ENCODE measurements at regions not wholly inside any gene's neighbourhood (a gene's known extent, or its start where the extent isn't known, plus 50 kb on each side); places are given as distances from the start of the nearest gene placed in this dataset.
"Not testable (repeated sequence)": the region's sequence is repeated elsewhere in the genome, so short reads cannot be mapped to it uniquely, and the experiment has no call there.

DNA sequence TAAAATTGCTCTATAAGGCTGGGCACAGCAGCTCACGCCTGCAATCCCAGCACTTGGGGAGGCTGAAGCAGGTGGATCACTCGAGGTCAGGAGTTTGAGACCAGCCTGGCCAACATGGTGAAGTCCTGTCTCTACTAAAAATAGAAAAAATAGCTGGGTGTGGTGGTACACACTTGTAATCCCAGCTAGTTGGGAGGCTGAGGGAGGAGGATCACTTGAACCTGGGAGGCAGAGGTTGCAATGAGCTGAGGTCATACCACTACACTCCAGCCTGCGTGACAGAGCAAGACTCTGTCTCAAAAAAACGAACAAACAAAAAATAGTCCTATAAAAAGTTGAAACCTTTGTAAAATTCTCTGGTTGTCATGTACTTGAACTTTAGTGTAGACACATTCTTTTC lies 93.0 kb upstream of the KIF26B start:
- not testable (repeated sequence) for DNase-seq

DNA sequence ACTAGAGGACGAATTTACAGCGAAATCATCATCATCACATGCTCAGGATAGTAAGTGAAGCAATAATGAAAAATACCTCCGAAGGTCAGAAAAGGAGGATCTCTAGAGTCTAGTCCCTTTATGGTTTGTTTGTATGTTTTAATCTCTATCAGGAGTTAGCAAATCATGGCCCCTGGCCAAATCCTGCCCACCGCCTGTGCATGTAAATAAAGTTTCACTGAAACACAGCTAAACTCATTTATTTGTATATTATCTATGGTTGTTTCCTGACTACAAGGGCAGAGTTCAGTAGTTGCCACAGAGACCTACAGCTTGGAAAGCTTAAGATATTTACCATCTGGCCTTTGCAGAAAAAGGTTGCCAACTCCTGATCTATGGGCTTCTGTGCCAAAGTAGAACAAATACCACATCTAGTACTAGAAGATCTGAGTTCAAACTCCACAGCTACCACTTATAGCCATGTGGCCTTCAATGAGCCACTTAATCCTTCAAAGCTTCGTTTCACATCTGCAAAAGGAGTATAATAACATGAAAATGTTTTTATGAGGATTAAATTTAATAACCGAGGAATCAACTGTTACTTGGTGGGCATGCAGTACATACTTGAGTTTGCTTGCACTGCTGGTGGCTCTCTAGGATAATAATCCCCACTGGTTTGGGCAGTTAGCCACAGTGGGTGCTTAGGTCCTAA lies 94.0 kb upstream of the KIF26B start:
- DNase-seq = peak; percentile 11

GRCh38 chr1:245059806-245060424 lies 94.9 kb upstream of the KIF26B start:
- no peak for DNase-seq

DNA sequence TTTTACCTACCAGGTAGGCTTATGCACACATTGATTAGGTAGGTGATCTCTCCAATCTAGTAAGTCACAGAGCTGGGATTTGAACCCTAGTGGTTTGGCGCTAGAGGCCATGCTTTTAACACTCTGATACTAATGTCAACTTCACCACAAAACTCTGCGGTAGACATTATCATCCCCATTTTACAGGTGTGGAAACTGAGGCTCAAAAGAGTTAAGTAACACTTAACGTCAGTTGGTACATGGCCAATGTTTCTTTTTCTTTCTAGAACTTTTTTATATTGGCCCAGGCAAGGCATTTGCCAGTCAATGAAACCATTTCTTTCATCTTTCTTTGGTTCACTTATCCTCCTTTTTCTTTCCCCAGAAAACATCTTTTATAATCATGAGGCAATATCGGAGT lies 95.9 kb upstream of the KIF26B start:
- DNase-seq = no peak

- DNase-seq = no peak
Observed at GRCh38 chr1:245058436-245058835, 96.3 kb upstream of the KIF26B start.

DNA sequence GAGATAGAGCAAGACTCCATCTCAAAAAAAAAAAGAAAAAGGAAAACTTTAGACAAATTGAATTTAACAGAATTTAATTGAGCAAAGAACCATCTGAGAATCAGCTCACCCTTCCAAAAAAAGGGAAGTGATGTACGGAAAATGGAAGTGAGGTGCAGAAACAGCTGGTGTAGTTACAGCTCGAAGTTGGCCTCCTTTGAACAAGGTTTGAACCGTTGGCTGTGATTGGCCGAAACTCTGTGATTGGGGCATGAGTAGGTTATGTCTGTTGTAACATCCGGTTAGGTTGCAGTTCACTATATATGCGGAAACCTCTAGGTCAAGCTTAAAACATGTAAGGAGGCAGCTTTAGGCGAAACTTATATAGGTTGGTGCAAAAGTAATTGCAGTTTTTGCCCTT lies 97.9 kb upstream of the KIF26B start:
- no peak for DNase-seq

GRCh38 chr1:245056296-245056695 lies 98.5 kb upstream of the KIF26B start:
- DNase-seq = not testable (repeated sequence)

DNA sequence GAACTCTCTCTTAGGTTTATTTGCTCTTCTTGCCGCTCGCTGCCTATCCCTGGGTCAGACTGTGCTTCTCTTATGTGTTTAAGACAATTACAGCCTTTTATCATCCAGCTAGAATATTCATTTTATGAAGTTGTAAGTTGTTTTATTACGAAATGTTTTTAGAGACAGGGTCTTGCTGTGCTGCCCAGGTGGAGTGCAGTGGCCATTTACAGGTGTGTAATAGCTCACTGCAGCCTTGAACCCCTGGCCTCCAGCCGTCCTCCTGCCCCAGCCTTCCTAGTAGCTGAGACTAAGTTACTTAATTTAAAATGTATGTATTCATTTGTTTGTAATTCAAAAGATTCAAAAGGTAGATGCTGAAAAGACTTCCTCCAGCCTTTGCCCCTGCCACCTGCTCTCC lies 99.0 kb upstream of the KIF26B start:
- no peak for DNase-seq

DNA sequence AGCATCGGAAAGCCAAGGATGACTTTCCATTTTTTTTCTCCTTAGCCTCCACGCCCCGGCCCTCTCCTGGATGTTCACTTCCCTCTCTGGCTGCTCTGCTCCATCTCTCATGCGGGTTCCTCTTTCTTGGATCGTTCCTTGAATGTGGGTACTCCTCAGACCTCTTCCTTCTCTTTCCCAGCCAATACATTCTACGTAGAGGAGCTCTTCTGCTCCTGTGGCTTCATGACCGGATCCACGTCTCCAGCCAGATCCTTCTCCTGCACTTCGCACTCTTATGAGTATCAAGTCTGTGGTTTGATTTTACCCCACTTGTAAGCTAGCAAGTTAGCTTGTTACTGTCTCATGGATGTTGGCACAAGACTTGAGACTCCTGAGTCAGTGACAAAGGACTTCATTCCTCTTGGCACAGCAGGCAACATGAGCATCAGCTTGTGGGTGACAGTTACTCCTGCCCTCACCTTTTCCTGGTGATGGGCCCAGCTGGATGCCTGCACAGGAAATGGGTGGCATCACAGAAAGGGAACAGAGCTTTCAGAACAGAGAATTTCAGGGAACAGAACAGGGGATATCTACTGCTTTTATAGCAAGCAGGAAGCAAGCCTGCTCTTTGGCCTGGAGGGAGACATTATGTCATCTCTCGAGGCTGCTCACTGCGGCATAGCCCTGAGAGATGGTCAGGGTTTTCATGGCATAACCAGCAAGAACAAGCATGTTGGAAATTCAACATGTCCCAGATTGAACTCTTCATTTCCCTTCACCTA lies 100.1 kb upstream of the KIF26B start:
- DNase-seq = no peak

GRCh38 chr1:245054105-245054504 lies 100.7 kb upstream of the KIF26B start:
- no peak for DNase-seq

DNA sequence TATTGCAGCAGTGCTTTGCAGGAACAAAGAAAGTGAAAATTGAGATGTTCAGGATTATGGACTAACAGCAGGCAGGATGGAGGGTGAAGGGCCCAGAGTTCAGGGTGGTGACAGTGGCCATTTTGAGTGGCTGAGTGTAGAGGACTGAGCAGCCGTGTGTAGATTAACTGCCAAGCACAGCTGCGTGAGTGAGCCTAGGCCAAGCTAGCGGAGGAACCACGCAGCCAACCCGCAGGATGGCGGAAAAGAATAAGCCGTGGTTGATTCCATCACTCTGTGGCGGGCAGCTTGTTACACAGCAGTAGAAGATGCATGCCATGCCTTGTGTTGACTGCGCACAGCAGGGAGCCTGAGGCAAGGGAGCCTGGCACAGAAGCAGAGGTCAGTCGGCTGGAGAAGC lies 102.5 kb upstream of the KIF26B start:
- DNase-seq = no peak

GRCh38 chr1:245051349-245052221 lies 103.2 kb upstream of the KIF26B start:
- DNase-seq = no peak

DNA sequence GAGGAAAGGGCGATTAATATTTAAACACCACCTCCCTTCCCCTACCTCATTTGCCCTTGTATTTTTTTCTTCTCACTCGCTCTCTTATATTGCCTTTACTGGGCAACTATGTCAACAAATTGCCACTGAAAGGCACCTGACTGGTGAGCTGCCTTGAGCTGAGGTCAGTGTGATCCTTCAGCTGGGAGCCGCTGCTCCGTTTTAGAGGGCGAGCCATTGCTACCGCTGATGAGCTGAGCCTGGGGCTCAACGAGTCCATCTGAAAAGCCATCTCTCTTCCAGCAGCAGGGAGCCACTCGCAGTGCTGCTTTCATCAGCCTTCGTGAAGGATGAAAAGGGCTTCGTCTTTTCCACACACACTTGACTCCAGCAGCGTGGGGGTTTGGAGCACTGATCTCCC lies 108.0 kb upstream of the KIF26B start:
- DNase-seq = peak; percentile 3

DNA sequence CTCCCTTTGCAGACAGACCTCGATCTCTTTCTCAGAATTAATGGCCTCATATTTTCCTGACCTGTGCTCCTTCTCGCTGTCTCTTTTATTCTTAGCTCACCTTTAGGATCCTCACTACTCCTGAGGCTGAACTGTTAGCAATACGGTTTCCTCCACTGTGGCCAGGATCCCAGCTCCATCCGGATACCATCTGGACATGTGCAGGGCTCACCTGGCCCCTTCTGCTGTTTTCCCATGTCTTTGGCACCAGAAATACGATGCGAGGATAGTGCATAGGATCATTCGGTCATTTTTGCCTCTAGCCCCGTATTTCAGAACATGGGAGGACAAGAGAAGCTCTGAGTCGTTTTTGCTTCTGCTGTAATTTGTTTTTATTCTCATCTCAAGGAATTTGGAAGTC lies 108.5 kb upstream of the KIF26B start:
- no peak for DNase-seq

DNA sequence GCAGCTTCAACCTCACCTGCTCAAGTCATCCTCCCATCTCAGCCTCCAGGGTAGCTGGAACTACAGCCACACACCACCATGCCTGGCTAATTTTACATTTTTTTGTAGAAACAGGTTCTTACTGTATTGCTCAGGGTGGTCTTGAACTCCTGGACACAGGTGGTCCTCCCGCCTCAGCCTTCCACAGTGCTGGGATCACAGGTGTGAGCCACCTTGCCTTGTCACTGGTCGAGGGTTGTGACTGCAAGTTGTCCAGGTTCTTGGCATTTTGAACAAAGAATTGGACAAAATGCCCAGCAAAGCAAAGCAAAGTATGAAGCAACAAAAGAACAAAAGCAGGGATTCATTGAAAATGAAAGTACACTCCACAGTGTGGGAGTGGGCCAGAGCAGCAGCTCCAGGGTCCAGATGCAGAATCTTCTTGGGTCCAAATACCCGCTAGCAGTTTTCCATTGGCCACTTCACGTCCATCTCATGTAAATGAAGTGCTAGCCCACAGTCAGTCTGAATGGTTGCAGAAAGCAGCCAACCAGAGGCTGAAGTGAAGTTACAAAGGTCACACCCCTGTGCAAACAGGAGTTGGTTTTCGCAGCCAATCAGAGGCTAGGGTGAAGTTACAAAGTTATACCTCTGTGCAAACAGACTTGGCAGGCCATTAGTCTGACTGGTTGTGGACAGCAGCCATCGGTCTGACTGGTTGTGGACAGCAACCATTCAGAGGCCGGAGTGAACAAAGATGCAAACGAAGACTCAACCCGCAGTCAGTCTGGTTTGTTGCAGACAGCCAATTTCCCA lies 109.5 kb upstream of the KIF26B start:
- DNase-seq = no peak

GRCh38 chr1:245043611-245043940 lies 111.2 kb upstream of the KIF26B start:
- DNase-seq = no peak

DNA sequence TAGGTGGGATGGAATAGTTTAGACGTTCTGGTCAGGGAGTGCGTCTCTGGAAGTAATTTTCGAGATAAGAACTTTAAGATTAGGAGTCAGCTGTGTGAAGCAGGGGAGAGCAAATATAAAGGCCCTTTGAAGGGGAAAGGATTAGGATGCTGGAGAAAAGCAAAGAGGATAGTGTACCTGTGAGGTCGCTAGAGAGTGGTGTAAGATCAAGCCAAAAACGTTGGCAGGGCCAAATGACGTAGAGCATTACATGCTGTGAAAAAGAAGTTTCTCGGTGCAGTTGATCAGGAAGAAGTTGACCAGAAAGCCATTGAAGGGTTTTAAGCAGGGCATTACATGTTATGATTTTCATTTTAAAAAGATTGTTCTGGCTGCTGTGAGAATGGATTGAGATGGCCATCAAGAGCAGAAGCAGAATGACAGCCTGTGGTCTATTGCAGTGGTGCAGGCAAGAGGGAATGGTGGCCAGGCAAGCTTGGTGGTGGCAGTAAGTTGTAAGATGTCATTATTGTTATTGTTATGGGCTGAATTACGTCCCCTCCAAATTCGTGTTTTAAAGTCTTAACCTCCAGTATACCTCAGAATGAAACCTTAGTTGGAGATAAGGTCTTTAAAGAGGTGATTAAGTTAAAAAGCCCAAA lies 113.6 kb upstream of the KIF26B start:
- no peak for DNase-seq

DNA sequence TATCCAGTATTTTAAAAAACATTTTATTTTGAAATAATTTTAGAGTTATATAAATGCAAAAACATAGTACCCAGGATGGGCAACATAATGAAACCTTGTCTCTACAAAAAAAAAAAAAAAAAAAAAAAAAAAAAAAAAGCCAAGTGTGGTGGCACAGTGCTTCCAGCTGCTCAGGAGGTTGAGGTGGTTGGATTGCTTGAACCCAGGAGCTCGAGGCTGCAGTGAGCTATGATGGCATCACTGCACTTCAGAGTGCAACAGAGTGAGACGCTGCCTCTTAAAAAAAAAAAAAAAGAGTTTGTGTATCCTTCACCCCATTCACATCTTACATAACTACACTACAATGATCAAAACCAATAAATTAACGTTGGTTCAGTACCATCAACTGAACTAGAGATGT lies 115.6 kb upstream of the KIF26B start:
- peak; percentile 56 for DNase-seq

DNA sequence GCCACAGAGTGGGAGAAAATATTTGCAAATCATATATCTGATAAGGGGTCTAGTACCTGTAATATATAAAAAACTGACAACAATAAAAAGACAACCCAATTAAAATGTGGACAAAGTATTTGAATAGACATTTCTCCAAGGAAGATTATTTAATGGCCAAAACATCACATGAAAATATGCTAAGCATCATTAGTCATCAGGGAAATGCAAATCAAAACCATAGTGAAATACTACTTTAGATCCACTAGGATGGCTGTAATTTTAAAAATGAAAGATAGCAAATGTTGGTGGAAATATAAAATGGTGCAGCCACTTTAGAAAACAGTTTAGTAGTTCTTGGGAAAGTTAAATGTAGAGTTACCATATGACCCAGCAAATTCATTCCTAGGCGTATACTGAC lies 118.7 kb upstream of the KIF26B start:
- no peak for DNase-seq

DNA sequence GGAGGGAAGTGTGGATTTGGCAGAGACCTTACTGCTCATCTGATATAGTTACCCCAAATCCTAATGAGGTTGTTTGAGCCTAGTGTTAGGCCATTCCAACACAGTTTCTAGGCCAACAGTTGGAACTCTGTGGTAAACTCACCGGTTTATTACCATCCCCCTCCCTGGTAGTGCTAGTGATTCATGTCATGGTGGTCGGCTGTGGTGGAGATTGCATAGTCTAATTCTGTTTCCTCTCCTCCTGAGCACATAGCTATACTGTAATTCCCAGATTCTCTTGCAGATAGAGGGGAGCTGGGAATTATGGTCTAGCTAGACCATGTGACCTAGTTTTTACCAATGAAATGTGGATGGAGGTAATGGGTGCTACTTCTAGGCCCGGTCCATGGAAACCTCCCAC lies 123.7 kb upstream of the KIF26B start:
- no peak for DNase-seq

DNA sequence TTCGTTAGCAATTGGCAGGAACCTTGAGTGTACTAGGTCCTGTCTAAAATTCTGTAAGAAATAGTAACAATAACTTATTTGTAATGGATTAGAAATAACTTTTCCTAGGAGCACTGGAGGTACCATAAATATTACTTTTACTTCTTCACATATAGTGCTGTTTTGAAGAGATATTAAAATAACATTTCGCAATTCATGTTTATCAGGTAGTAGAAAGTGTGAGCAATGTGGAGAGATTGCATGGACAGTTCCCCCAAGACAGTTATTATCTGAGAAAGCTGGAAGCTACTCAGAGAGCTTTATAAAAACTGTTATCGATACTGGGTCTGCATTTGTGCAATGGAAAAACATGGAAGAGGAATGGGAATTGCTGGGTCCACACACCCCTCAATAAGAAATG lies 128.5 kb upstream of the KIF26B start:
- DNase-seq = no peak

DNA sequence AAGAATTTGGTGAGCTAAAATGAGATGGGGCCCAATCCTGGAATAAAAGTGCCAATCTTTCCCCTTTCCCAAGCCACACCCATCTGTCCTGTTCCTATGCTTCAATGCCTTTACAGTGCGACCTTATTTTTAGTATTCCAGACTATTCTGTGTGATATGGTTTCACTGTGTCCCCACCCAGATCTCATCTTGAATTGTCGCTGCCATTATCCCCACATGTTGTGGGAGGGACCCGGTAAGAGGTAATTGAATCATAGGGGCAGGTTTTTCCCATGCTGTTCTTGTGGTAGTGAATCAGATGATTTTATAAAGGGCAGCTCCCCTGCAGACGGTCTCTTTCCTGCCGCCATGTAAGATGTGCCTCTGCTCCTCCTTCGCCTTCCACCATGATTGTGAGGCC lies 129.3 kb upstream of the KIF26B start:
- DNase-seq = no peak

Measured in NCI-H2029 (cell line).